Fibroblast of upper back skin (primary cell): ENCODE measurements at regions not wholly inside any gene's neighbourhood (a gene's known extent, or its start where the extent isn't known, plus 50 kb on each side); places are given as distances from the start of the nearest gene placed in this dataset.
"Not testable (repeated sequence)": the region's sequence is repeated elsewhere in the genome, so short reads cannot be mapped to it uniquely, and the experiment has no call there.

Experiments used
- DNase-seq: peaks from one replicate; pipeline ENCODE4 v3.0.0-alpha.2; 2013

GRCh38 chr3:3433711-3434110 is 254.2 kb upstream of the CRBN start:
- no peak for DNase-seq

DNA sequence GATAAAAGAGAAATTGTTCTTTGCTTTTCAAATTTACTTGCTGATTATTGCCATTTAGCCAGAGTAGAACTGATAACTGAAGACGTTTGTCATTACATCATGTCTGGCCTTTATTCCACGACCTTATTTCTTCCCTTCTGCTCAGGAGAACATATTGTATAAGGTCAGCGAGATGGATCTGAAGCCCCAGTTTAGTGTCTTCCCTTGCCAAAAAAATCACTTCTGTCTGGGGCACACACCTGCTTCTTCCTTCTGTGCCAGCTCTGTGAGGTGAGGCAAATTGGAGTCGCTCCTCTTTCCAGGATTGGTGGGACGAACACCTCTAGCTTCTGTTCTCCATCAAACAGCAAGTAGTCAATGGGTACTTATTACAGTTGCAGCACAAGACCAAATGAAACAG is 250.3 kb upstream of the CRBN start:
- DNase-seq = no peak

DNA sequence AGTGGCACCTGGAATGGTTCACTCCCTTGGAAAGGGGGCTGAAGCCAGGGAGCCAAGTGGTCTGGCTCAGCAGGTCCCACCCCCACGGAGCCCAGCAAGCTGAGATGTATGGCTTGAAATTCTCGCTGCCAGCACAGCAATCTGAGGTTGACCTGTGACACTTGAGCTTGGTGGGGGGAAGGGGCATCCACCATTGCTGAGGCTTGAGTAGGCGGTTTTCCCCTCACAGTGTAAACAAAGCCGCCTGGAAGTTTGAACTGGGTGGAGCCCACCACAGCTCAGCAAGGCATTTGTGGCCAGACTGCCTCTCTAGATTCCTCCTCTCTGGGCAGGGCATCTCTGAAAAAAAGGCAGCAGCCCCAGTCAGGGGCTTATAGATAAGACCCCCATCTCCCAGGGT is 228.2 kb upstream of the CRBN start:
- DNase-seq = not testable (repeated sequence)

DNA sequence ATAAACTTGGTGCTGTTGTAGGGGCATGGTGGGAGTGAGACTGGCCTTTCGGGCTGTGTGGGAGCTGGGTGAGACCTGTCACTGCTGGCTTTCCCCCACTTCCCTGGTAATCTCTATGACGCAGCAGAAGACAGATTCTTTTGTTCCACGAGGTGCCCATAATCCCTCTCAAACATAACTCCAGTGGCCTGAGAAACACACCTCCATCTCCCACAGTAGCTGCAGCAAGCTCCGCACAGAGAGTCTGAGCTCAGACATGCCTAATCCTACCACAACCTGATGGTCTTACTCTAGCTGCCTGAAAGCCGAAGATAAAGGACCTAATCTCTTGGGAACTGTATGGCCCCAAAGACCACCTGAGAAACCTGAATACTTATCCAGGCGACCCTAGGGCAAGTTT is 225.6 kb upstream of the CRBN start:
- DNase-seq = no peak

- DNase-seq = no peak
These were observed 224.2 kb upstream of the CRBN start for GRCh38 chr3:3403700-3404099.

DNA sequence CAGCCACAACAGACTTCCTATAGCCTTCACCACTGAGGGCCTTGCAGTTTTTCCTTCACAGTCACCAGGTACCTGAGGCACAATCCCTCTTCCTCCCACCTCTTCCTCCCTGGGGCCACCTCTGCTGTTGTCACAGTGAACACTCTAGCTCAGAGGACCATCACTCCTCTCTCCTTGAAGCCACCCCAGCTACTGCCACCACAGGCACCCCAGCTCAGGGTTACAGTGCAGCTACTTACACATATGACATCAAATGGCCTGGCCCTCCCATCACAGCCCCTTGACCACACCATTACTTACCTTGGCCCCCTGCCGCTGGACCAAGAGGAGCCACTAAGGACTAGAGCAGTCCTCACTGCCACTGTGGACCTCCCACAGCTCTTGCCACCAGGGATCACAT is 213.5 kb upstream of the CRBN start:
- DNase-seq = no peak

GRCh38 chr3:3383461-3383860 is 204.0 kb upstream of the CRBN start:
- DNase-seq = no peak

GRCh38 chr3:3372210-3372777 is 192.8 kb upstream of the CRBN start:
- DNase-seq = no peak

DNA sequence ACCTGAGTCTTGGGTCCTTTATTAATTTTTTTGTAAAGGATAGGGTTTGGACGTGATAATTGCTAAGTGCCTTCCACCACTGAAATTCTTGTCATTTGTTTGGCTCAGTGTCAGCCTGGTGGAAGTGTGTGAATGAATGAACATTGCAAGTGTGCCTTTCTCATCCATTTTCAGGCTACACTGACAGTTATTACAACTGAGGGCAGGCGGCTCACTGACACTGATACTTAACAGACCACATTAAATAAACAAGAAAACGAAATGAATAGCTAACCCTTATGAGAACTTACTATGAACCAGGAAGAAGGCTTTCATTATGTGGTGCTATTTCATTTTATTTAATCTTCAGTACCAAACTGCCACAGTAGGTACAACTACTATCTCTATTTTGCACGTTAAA is 188.8 kb upstream of the CRBN start:
- DNase-seq = no peak

DNA sequence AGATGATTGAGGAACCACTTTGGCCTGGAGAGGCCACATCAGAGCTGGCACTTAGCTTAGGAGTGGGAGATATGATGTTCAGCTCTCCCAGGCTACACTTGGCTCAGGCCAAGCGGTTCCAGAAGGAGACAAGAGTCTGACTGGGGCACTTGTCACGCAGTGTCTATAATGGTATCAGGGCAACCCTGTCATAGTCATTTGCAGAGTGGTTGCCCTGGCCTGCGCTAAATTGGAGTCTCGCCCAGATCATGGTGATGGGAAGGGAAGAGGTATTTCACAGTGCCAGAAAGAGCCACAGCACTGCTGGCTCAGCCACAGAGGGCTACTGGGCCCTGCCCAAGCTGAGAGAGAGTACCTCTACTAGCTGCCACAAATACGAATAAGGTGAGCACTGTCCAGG is 186.9 kb upstream of the CRBN start:
- DNase-seq = no peak

DNA sequence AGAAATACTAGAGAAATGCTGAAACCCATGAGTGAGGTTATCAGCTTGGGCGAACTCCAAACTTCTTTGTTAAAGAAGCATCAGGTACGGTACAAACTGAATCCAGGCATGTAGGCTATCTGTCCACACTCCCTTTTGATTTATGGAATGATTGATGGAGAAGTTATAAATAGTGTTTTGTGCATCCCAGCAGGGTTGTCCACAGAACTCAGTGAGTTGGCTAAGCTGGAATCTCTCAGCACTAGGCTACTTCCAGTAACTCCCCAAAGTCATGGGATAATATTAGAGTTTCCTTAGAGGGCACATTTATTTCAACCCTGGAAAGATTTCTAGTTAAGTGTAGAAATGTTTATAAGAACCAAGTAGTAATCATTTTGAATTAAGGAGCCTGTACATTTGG is 186.2 kb upstream of the CRBN start:
- no peak for DNase-seq

GRCh38 chr3:3356846-3357245 is 177.4 kb upstream of the CRBN start:
- no peak for DNase-seq

DNA sequence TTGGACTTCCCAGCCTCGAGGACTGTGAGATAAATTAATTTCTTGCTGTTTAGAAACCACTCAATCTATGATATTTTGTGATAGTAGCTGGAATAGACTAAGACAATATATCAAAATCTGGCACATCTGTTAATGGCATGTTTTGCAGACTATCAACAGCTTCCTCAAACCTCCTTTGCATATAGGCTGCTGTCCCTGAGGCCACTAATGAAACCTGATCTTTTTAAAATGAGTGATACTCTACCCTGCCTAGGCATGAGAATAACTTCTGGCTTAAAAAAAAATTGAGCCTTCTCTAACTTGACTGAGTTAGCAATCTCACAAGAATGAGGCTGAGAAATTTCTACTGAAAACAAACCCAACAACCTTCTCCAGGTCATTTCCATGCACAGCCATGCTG is 176.0 kb upstream of the CRBN start:
- DNase-seq = no peak

DNA sequence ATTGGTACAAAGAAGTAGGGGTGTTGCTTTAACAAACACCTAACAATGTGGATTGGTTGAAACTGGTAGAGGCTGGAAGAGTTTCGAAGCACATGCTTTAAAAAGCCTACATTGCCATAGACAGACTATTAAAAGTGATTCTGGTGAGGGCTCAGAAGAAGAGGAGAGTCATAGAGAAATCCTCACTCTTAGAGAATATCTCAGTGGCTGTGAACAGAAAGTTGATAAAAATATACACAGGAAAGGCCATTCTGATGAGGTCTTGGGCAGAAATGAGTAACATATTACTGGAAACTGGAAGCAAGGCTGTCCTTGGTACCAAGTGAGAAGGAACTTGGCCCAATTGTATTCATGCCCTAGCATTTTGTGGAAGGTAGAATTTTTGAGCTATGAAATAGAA is 173.7 kb upstream of the CRBN start:
- DNase-seq = no peak

- no peak for DNase-seq
These were observed 171.7 kb upstream of the CRBN start for GRCh38 chr3:3351226-3351625.

DNA sequence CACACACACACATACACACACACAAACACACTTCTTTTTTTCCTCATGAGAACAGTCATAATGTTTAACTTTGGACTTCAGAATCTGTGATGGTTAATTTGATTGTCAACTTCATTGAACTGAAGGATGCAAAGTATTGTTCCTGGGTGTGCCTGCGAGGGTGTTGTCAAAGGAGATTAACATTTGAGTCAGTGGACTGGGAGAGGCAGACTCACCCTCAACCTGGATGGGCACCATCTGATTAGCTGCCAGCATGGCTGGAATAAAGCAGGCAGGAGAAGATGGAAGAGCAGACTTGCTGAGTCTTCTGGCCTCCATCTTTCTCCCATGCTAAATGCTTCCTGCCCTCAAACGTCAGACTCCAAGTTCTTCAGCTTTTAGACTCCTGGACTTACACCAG is 167.6 kb upstream of the CRBN start:
- DNase-seq = not testable (repeated sequence)

DNA sequence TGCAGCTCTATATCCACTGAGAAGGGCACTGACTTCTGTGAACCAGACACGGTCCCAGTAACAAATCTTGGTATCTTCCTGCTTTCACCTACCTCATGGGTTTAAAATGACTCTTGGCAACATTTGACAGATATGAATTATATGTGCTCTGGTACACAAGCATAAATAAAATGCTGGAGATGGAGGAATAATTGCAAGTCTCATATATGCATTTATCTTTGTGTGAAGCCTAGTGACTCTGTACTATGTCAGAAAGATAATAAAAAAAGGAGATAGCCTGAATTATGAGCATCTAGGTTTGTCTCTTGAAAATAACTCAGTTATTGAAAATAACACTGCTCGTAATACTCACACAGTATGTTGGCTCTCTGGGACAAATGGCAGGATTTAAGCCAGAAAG is 167.1 kb upstream of the CRBN start:
- no peak for DNase-seq

DNA sequence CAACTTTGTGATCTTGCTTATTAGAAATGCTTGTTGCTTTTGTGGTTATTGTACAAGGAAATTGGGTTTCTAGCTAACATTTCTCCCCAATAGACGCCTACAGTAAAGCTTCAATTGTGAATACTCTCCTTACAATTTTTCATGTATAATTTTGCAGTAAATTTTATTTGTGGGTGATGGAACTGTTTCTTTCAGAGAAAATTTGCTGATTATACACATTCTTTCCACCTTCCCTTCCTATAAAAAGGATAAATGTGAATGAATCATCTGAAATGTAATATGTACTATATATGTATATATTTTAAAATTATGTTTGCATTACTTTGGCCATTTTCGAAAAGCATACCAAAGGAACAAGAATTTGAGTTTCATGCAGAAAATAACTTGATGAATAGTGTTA is 162.7 kb upstream of the CRBN start:
- no peak for DNase-seq

DNA sequence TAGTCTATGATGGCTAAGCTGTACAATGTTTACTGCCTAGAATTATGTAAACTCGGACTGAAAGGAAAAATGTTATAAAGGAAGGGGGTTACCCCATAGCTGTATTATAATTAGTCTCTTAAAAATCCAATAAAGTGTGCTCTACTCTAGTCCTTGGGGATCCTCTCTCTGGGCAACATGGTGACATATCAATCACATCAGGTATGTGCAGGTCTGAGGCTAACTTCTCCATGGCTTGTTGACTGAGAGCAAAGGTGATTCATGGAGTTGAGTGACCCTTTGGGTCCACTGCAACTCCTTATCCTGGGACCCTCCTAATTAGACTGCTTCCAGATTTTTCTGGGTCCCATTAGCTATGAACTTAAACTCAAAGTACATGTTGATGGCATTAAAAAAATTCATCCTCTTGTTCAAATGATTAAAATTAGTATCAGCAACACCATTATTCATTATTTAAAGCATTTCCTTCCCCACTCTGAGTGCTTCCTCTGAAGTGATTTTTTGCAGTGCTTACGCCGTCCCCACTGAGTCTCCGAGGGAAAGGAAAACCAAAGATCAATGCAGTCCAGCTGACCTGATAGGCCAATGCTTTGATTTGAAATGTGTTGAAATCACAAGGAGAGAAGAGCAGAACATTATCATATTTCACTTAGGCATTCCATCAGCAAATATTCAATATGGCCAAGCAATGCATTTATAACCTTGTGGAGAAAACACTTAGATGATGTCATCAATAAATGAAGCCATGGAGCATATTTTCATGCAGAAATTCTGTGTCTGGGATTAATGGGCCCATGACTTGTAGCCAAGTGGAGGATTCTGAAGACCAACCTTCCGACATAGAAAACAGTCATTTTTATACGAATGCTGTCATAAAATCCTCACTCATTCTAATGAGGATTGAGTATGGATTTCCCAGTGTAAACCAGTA is 161.7 kb upstream of the CRBN start:
- no peak for DNase-seq

DNA sequence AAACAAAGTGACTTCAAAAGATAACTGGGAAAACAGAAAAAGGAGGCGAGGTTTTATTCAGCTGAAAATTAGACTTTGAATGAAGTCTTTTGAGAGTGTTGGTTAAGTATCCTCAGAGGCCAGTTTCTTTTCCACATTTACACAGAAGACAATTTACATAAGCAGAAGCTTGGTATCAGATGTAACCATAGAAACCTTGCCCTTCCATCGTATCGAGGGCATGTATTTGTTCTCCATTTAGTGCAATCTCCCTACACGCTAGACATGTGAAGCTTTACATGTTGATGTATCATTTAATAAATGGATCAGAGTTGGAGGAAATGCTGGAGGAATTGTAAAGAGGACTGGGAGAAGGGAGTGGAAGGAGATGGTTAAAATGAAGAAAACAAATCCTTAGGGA is 161.0 kb upstream of the CRBN start:
- DNase-seq = no peak

DNA sequence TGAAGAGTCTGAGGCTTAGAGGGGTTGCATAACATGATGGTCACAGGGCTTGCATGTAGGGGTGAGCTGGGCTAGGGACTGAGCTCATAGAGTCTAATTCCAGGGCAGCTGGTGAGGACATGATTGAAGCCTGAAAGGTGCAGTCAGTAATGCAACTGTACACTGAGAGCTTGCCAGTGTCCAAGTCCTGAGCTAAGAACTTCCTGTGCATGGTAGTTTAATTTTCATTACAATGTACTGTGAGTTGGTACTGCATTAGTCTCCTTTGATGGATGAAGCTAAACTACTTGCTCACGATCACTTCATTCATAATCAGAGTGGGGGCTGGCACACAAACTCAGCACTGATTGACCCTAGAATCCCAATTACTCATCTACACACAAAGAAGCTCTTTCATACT is 156.4 kb upstream of the CRBN start:
- DNase-seq = no peak

DNA sequence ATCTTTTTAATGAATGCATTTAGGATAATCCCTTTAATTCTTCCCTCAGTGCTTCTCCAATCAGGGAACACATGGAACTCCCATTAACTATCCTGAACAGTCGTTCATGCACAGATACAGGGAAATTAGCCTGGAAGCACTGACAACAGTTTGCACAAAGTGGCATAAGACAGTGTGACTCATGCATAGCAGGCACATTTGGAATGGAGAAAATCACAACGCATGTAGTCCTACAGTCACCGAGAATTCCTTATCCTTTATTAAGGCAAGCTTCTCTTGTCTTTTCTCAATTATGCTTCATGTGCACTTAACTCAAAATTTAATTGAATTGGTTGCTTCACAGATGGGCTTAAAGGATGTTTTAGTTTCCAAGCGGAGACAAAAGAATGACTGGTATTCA is 155.0 kb upstream of the CRBN start:
- DNase-seq = no peak

GRCh38 chr3:3333571-3333970 is 154.1 kb upstream of the CRBN start:
- DNase-seq = no peak

DNA sequence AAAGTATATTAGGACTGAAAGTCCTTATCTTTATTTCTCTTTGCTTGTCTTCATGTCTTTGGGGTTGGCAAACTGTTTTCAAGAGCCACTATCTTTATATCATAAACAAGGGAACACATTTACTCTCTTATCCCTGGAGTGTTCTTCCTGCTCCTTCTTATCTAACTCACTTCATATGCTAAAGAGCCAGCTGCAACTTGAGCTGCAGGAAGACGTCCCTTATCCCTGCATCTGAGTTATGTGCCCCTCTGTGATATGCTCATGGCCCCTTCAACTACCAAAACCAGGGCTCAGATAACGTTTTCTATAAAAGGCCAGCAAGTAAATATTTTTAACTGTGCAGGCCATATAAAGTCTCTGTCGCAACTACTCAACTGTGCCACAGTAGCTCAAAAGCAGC is 137.0 kb upstream of the CRBN start:
- no peak for DNase-seq

- no peak for DNase-seq
These were observed 136.4 kb upstream of the CRBN start for GRCh38 chr3:3315846-3316245.
